Urinary bladder (tissue), 3 donors: ENCODE measurements at regions not wholly inside any gene's neighbourhood (a gene's known extent, or its start where the extent isn't known, plus 50 kb on each side); places are given as distances from the start of the nearest gene placed in this dataset.
"Not testable (repeated sequence)": the region's sequence is repeated elsewhere in the genome, so short reads cannot be mapped to it uniquely, and the experiment has no call there.

Experiments
- DNase-seq: peaks from one replicate; pipeline ENCODE4 v3.0.0-alpha.2; 2015; ENCODE audit errors: extremely low spot score
- H3K27ac ChIP-seq: one replicate; pipeline ENCODE4 v1.5.1; 2013; ENCODE audit warnings: low read depth, mild to moderate bottlenecking, moderate library complexity
- H3K36me3 ChIP-seq: one replicate; pipeline ENCODE4 v1.6.1; 2013; ENCODE audit warnings: mild to moderate bottlenecking, moderate library complexity; ENCODE audit not compliant: insufficient read depth
- H3K4me1 ChIP-seq: one replicate; pipeline ENCODE4 v1.6.1; 2013; ENCODE audit warnings: mild to moderate bottlenecking, moderate library complexity; ENCODE audit not compliant: insufficient read depth
- H3K4me3 ChIP-seq: one replicate; pipeline ENCODE4 v1.5.1; 2013; ENCODE audit warnings: low read depth, low read length
- WGBS: extraction: QIAGEN DNeasy Blood & Tissue Kit; methylation state at CpG from one replicate; pipeline ENCODE4 v1.1.7; 2013; 5-methylcytosine and 5-hydroxymethylcytosine counted together
- donor health status: healthy with polysubstance abuse.
- donor health status: healthy.

- no peak for DNase-seq
- no peaks in the 10 kb centered on the region for H3K4me1 ChIP-seq
- H3K36me3 ChIP-seq: no peaks in the 10 kb centered on the region
- H3K4me3 ChIP-seq: no peak overlapping the region
- 96% methylated on average over 2 of the region's 2 CpGs for WGBS
- H3K27ac ChIP-seq: no peak overlapping the region
Measured at GRCh38 chr3:88713233-88713691, 394.2 kb upstream of the EPHA3 start.

GRCh38 chr3:88725440-88726165 is 381.8 kb upstream of the EPHA3 start:
- WGBS: 73% methylated on average over 2 of the region's 2 CpGs
- Histone ChIP-seq H3K4me3 (no peak overlapping the region), H3K27ac (no peak overlapping the region), H3K36me3 (no peaks in the 10 kb centered on the region), H3K4me1 (no peaks in the 10 kb centered on the region)
- no peak for DNase-seq

GRCh38 chr3:88732186-88732585 is 375.2 kb upstream of the EPHA3 start:
- no peak overlapping the region for H3K4me3 ChIP-seq
- DNase-seq: no peak
- no peak overlapping the region for H3K27ac ChIP-seq
- H3K4me1 ChIP-seq: no peaks in the 10 kb centered on the region
- 86% methylated on average over 9 of the region's 9 CpGs for WGBS
- H3K36me3 ChIP-seq: no peaks in the 10 kb centered on the region

- Histone ChIP-seq H3K4me3 (no peak overlapping the region), H3K4me1 (no peaks in the 10 kb centered on the region), H3K36me3 (no peaks in the 10 kb centered on the region), H3K27ac (no peak overlapping the region)
- DNase-seq: no peak
Measured at GRCh38 chr3:88742106-88742505, 365.3 kb upstream of the EPHA3 start.

GRCh38 chr3:88742674-88743507 is 364.5 kb upstream of the EPHA3 start:
- no peak for DNase-seq
- Histone ChIP-seq H3K4me3 (no peak overlapping the region), H3K36me3 (no peaks in the 10 kb centered on the region), H3K4me1 (no peaks in the 10 kb centered on the region), H3K27ac (no peak overlapping the region)

- no peaks in the 10 kb centered on the region for H3K36me3 ChIP-seq
- H3K4me1 ChIP-seq: no peaks in the 10 kb centered on the region
- no peak overlapping the region for H3K27ac ChIP-seq
- no peak overlapping the region for H3K4me3 ChIP-seq
- DNase-seq: no peak
- 94% methylated on average over 1 of the region's 1 CpG for WGBS
Measured at GRCh38 chr3:88744896-88745295, 362.5 kb upstream of the EPHA3 start.

GRCh38 chr3:88747145-88747544 is 360.3 kb upstream of the EPHA3 start:
- not testable (repeated sequence) for H3K27ac ChIP-seq, H3K4me3 ChIP-seq, H3K4me1 ChIP-seq, H3K36me3 ChIP-seq, DNase-seq
- 83% methylated on average over 6 of the region's 6 CpGs for WGBS

GRCh38 chr3:88758676-88759075 is 348.7 kb upstream of the EPHA3 start:
- Histone ChIP-seq H3K4me3 (no peak overlapping the region), H3K36me3 (no peaks in the 10 kb centered on the region), H3K4me1 (no peaks in the 10 kb centered on the region), H3K27ac (no peak overlapping the region)
- no peak for DNase-seq
- WGBS: 30% methylated on average over 1 of the region's 1 CpG

- Histone ChIP-seq H3K4me1 (no peaks in the 10 kb centered on the region), H3K4me3 (no peak overlapping the region), H3K27ac (no peak overlapping the region), H3K36me3 (no peaks in the 10 kb centered on the region)
- no peak for DNase-seq
- 85% methylated on average over 2 of the region's 2 CpGs for WGBS
Measured at GRCh38 chr3:88767746-88768145, 339.7 kb upstream of the EPHA3 start.

GRCh38 chr3:88773766-88774165 is 333.7 kb upstream of the EPHA3 start:
- Histone ChIP-seq H3K4me3 (no peak overlapping the region), H3K36me3 (no peaks in the 10 kb centered on the region), H3K4me1 (no peaks in the 10 kb centered on the region), H3K27ac (no peak overlapping the region)
- no peak for DNase-seq

GRCh38 chr3:88775026-88775690 is 332.3 kb upstream of the EPHA3 start:
- 83% methylated on average over 3 of the region's 3 CpGs for WGBS

GRCh38 chr3:88779482-88779881 is 327.9 kb upstream of the EPHA3 start:
- WGBS: 75% methylated on average over 1 of the region's 1 CpG
- H3K4me3 ChIP-seq: no peak overlapping the region
- H3K27ac ChIP-seq: no peak overlapping the region
- no peaks in the 10 kb centered on the region for H3K36me3 ChIP-seq
- H3K4me1 ChIP-seq: no peaks in the 10 kb centered on the region
- no peak for DNase-seq

More at GRCh38 chr3:88775026-88775690, 332.3 kb upstream of the EPHA3 start:
- Histone ChIP-seq H3K27ac (no peak overlapping the region), H3K4me1 (no peaks in the 10 kb centered on the region), H3K36me3 (no peaks in the 10 kb centered on the region), H3K4me3 (no peak overlapping the region)
- no peak for DNase-seq

GRCh38 chr3:88784925-88785324 is 322.5 kb upstream of the EPHA3 start:
- Histone ChIP-seq H3K4me1 (no peaks in the 10 kb centered on the region), H3K36me3 (no peaks in the 10 kb centered on the region), H3K4me3 (no peak overlapping the region), H3K27ac (no peak overlapping the region)
- no peak for DNase-seq

- no peaks in the 10 kb centered on the region for H3K4me1 ChIP-seq
- no peak overlapping the region for H3K27ac ChIP-seq
- H3K4me3 ChIP-seq: no peak overlapping the region
- no peak for DNase-seq
- H3K36me3 ChIP-seq: no peaks in the 10 kb centered on the region
Measured at GRCh38 chr3:88785841-88786240, 321.6 kb upstream of the EPHA3 start.
